ENCODE measurements at regions not wholly inside any gene's neighbourhood (a gene's known extent, or its start where the extent isn't known, plus 50 kb on each side); places are given as distances from the start of the nearest gene placed in this dataset.
A peak's percentile ranks its signal among the peaks of the same experiment; 100 is the strongest.

DNA sequence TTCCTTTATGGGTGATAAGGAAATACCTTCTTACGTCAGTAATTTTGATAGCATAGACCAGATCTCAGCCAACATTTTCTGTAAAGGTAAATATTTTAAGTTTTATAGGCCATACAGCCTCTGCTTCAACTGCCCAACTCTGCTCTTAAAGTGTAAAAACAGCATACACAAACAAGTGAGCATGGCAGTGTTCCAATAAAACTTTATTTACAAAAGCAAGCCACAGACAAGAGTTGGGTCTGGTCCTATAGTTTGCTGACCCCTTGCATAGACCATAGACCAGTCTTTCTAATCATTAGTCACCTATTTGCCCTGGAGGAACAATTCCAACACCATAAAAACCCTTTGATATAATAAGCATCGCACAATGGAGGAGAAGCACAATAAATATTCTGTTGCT lies 398.8 kb downstream of the SFMBT2 start:
- intact Hi-C loops (cut with micrococcal nuclease), result no loop called here
- CTCF ChIA-PET, result no interaction called here

GRCh38 chr10:7008645-7009044 lies 402.2 kb downstream of the SFMBT2 start:
- H3K36me3 Mint-ChIP-seq (ENCODE audit: low read depth), result no peaks in the 10 kb centered on the region
- H3K27ac Mint-ChIP-seq, result no peak overlapping the region
- DNase-seq, result no peak
- intact Hi-C loops (cut with micrococcal nuclease), result no loop called here
- no peaks in the 10 kb centered on the region for H3K9me3 Mint-ChIP-seq
- no peaks in the 10 kb centered on the region for H3K27me3 Mint-ChIP-seq (ENCODE audit: low read depth)
- CTCF ChIA-PET, result no interaction called here
- H3K4me3 Mint-ChIP-seq, result no peak overlapping the region
- H3K4me1 Mint-ChIP-seq (ENCODE audit: low read depth), result no peaks in the 10 kb centered on the region

More for the DNA sequence above, 398.8 kb downstream of the SFMBT2 start:
- no peaks in the 10 kb centered on the region for H3K4me1 Mint-ChIP-seq (ENCODE audit: low read depth)
- no peak overlapping the region for H3K27ac Mint-ChIP-seq
- no peak overlapping the region for H3K4me3 Mint-ChIP-seq
- no peak for DNase-seq
- no peaks in the 10 kb centered on the region for H3K27me3 Mint-ChIP-seq (ENCODE audit: low read depth)
- no peaks in the 10 kb centered on the region for H3K9me3 Mint-ChIP-seq
- no peaks in the 10 kb centered on the region for H3K36me3 Mint-ChIP-seq (ENCODE audit: low read depth)

DNA sequence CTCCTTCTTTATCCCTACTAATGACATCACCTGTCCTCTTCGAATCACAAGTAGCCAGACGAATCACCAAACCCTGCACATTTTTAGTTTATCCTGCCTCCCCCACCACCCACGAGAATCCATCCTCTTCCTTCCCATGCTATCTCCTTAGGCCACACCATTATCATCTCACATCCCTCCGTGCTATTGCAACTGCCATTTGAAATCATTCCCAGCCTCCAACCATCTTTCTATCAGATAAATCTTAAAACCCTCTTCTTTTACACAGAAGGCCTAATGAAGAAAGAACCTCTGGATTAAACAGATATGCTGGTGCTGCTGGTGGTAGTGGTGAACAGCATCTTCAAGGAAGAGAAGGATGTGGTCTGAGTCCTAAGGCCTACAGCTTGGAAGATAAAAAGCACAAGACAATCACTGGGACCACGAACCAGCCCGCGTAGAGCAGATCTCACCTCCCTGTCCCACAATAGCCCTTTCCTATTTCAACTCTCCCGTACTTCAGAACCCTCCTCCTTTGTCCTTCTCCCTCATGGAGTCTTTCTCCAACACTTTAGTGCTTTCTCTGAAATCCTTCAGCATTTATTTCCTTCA lies 403.1 kb downstream of the SFMBT2 start:
- Mint-ChIP-seq H3K4me1 (ENCODE audit: low read depth) (no peaks in the 10 kb centered on the region), H3K9me3 (no peaks in the 10 kb centered on the region), H3K4me3 (no peak overlapping the region), H3K36me3 (ENCODE audit: low read depth) (no peaks in the 10 kb centered on the region), H3K27me3 (ENCODE audit: low read depth) (no peaks in the 10 kb centered on the region), H3K27ac (no peak overlapping the region)
- DNase-seq, result no peak
- intact Hi-C loops (cut with micrococcal nuclease), result no loop called here
- CTCF ChIA-PET, result no interaction called here

GRCh38 chr10:7006566-7006965 lies 404.3 kb downstream of the SFMBT2 start:
- no peak for DNase-seq
- no peaks in the 10 kb centered on the region for H3K4me1 Mint-ChIP-seq (ENCODE audit: low read depth)
- CTCF ChIA-PET, result no interaction called here
- H3K27ac Mint-ChIP-seq, result no peak overlapping the region
- no peak overlapping the region for H3K4me3 Mint-ChIP-seq
- no peaks in the 10 kb centered on the region for H3K36me3 Mint-ChIP-seq (ENCODE audit: low read depth)
- no peaks in the 10 kb centered on the region for H3K27me3 Mint-ChIP-seq (ENCODE audit: low read depth)
- intact Hi-C loops (cut with micrococcal nuclease), result no loop called here
- no peaks in the 10 kb centered on the region for H3K9me3 Mint-ChIP-seq

DNA sequence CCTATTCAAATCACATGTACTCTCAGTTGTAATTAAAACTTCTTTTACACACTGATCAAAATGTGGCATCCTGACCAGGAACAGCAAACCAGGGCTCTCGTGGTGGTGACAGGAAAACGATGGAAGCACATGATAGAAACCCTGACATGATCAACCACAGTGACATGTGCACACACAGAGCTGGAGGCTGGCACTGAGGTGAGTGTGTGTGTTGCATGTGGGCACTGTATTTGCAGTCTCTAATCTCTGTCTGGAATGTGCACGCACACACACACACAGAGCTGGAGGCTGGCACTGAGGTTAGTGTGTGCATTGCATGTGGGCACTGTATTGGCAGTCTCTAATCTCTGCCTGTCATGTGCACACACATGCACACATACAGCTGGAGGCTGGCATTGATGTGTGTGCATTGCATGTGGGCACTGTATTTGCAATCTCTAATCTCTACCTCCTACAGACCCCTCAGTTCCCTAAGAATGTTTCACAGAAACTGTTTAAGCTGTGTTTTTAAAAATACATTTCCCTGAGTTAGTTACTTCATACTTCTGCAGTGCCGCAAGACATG lies 406.9 kb downstream of the SFMBT2 start:
- intact Hi-C loops (cut with micrococcal nuclease), result no loop called here
- peaks cover 2% of the 10 kb centered on the region for H3K27me3 Mint-ChIP-seq (ENCODE audit: low read depth)
- no peak overlapping the region for H3K4me3 Mint-ChIP-seq
- CTCF ChIA-PET, result interaction anchor here (0.6 kb wide), 1 partner anchor 586 kb away, joined by 6 read pairs; no protein-coding TSS in a partner anchor
- DNase-seq, result no peak
- no peak overlapping the region for H3K27ac Mint-ChIP-seq
- H3K9me3 Mint-ChIP-seq, result no peaks in the 10 kb centered on the region
- no peaks in the 10 kb centered on the region for H3K4me1 Mint-ChIP-seq (ENCODE audit: low read depth)
- no peaks in the 10 kb centered on the region for H3K36me3 Mint-ChIP-seq (ENCODE audit: low read depth)

- Mint-ChIP-seq H3K27me3 (ENCODE audit: low read depth) (peaks cover 2% of the 10 kb centered on the region), H3K36me3 (ENCODE audit: low read depth) (no peaks in the 10 kb centered on the region), H3K4me1 (ENCODE audit: low read depth) (no peaks in the 10 kb centered on the region), H3K9me3 (no peaks in the 10 kb centered on the region), H3K4me3 (no peak overlapping the region), H3K27ac (no peak overlapping the region)
- intact Hi-C loops (cut with micrococcal nuclease), result no loop called here
- no peak for DNase-seq
- CTCF ChIA-PET, result no interaction called here
Observed at GRCh38 chr10:7000061-7000460, 410.8 kb downstream of the SFMBT2 start.

DNA sequence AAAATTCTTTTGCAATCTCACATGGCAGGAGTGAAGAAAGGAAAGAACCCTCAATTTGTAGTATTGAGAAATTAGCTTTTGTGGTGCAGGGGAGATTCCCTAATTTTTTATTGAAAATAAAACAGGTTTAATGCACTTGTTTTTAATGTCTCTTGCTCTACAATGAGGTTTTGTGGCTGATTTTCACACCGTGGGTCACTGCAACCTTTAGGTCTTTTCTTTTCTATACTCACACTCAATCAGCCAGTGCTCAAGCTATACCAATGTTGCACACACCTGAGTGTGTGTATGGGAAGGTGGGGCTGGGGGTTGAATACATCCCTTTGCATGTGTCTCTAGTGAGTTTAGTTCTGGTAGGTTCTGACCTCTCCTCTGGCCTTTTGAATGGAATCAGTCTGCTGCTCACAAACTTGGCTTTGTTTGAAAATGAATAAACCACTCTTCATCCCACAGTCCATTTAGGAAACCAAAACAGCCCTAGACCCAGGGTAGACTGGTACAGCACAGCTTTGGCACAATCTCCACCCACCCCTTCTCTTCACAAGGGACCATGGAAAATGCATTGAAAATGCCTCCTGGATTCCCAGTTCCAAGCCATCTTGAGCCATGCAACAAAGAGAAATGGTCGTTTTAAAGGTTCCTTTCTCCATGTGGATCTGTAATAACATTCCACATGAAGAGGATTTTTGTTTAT lies 411.5 kb downstream of the SFMBT2 start:
- peaks cover 2% of the 10 kb centered on the region for H3K27me3 Mint-ChIP-seq (ENCODE audit: low read depth)
- no peak overlapping the region for H3K27ac Mint-ChIP-seq
- H3K9me3 Mint-ChIP-seq, result no peaks in the 10 kb centered on the region
- H3K36me3 Mint-ChIP-seq (ENCODE audit: low read depth), result no peaks in the 10 kb centered on the region
- intact Hi-C loops (cut with micrococcal nuclease), result no loop called here
- H3K4me1 Mint-ChIP-seq (ENCODE audit: low read depth), result no peaks in the 10 kb centered on the region
- no peak overlapping the region for H3K4me3 Mint-ChIP-seq
- CTCF ChIA-PET, result no interaction called here
- no peak for DNase-seq

GRCh38 chr10:6997509-6997908 lies 413.3 kb downstream of the SFMBT2 start:
- CTCF ChIA-PET, result no interaction called here
- H3K36me3 Mint-ChIP-seq (ENCODE audit: low read depth), result no peaks in the 10 kb centered on the region
- H3K4me3 Mint-ChIP-seq, result no peak overlapping the region
- no peak for DNase-seq
- no peaks in the 10 kb centered on the region for H3K9me3 Mint-ChIP-seq
- H3K4me1 Mint-ChIP-seq (ENCODE audit: low read depth), result no peaks in the 10 kb centered on the region
- H3K27me3 Mint-ChIP-seq (ENCODE audit: low read depth), result peaks cover 2% of the 10 kb centered on the region
- intact Hi-C loops (cut with micrococcal nuclease), result no loop called here
- H3K27ac Mint-ChIP-seq, result no peak overlapping the region

DNA sequence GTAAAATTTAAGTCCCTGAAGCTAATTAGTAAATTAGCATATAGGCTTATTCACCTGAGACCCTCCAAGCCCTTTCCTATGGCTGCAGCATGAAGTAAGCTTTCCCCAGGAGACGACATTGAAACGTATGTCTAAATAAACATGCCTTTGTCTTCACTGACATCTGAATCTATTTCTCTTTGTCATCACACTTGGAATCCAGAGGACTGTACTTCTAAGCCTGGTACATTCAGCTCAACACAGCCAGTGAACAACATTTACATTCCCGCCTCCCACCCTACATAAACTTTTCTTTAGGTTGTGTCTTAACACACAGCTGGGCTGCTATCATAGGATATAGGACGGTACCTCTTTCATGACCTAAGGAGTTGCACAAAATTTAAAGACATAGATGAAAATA lies 414.4 kb downstream of the SFMBT2 start:
- H3K9me3 Mint-ChIP-seq, result no peaks in the 10 kb centered on the region
- no peaks in the 10 kb centered on the region for H3K36me3 Mint-ChIP-seq (ENCODE audit: low read depth)
- CTCF ChIA-PET, result interaction anchor here (0.6 kb wide), 1 partner anchor 15 kb away, joined by 4 read pairs; no protein-coding TSS in a partner anchor
- H3K4me3 Mint-ChIP-seq, result no peak overlapping the region
- intact Hi-C loops (cut with micrococcal nuclease), result no loop called here
- no peak overlapping the region for H3K27ac Mint-ChIP-seq
- peaks cover 2% of the 10 kb centered on the region for H3K27me3 Mint-ChIP-seq (ENCODE audit: low read depth)
- no peak for DNase-seq
- no peaks in the 10 kb centered on the region for H3K4me1 Mint-ChIP-seq (ENCODE audit: low read depth)

DNA sequence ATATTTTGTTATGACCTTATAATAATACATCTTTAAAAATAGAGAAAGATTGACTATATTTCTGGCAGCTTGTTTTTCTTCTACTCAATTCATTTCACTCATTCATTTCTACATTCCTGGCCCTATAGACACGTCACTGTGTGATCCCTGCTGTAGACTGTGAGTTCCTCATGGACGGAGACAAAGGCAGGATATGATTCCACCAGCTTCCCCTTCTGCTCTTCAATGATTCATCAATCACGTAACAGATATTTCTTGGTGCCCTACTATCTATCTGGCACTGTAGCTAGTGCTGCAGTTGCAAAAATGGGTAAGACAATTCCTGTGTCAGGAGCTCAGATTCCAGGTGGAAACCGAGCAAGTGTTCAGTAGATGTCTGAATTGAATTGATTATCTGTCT lies 415.0 kb downstream of the SFMBT2 start:
- CTCF ChIA-PET, result interaction anchor here (0.6 kb wide), 1 partner anchor 15 kb away, joined by 4 read pairs; no protein-coding TSS in a partner anchor
- Mint-ChIP-seq H3K9me3 (no peaks in the 10 kb centered on the region), H3K4me3 (no peak overlapping the region), H3K36me3 (ENCODE audit: low read depth) (no peaks in the 10 kb centered on the region), H3K27ac (no peak overlapping the region), H3K27me3 (ENCODE audit: low read depth) (no peaks in the 10 kb centered on the region), H3K4me1 (ENCODE audit: low read depth) (peaks cover 1% of the 10 kb centered on the region)
- intact Hi-C loops (cut with micrococcal nuclease), result no loop called here
- no peak for DNase-seq

GRCh38 chr10:6995341-6995740 lies 415.3 kb upstream of the PRKCQ start:
- Mint-ChIP-seq H3K9me3 (no peaks in the 10 kb centered on the region), H3K4me1 (ENCODE audit: low read depth) (peaks cover 2% of the 10 kb centered on the region), H3K27me3 (ENCODE audit: low read depth) (no peaks in the 10 kb centered on the region), H3K36me3 (ENCODE audit: low read depth) (no peaks in the 10 kb centered on the region), H3K4me3 (no peak overlapping the region), H3K27ac (no peak overlapping the region)
- CTCF ChIA-PET, result no interaction called here
- intact Hi-C loops (cut with micrococcal nuclease), result no loop called here
- no peak for DNase-seq

DNA sequence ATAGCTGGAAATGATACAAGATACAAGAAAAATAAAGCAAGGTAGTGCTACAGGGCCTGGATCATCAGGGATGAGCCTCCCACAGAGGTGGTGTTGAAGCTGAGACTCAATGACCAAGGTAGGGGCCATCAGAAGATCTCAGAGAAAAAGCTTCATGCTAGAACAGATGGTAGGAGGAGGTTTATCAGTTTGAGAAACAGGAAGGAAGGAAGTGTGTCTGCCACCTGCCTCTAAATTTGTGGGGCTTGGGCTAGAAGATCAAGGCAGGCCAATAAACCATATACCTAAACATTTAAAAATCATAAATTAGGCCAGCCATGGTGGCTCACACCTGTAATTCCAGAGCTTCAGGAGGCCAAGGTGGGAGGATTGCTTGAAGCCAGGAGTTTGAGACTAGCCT lies 410.8 kb upstream of the PRKCQ start:
- intact Hi-C loops (cut with micrococcal nuclease), result no loop called here
- no peaks in the 10 kb centered on the region for H3K36me3 Mint-ChIP-seq (ENCODE audit: low read depth)
- H3K27ac Mint-ChIP-seq, result no peak overlapping the region
- CTCF ChIA-PET, result interaction anchor here (0.8 kb wide), 1 partner anchor 130 kb away, joined by 3 read pairs; no protein-coding TSS in a partner anchor
- no peaks in the 10 kb centered on the region for H3K9me3 Mint-ChIP-seq
- no peak for DNase-seq
- peaks cover 6% of the 10 kb centered on the region for H3K4me1 Mint-ChIP-seq (ENCODE audit: low read depth)
- no peak overlapping the region for H3K4me3 Mint-ChIP-seq
- no peaks in the 10 kb centered on the region for H3K27me3 Mint-ChIP-seq (ENCODE audit: low read depth)

DNA sequence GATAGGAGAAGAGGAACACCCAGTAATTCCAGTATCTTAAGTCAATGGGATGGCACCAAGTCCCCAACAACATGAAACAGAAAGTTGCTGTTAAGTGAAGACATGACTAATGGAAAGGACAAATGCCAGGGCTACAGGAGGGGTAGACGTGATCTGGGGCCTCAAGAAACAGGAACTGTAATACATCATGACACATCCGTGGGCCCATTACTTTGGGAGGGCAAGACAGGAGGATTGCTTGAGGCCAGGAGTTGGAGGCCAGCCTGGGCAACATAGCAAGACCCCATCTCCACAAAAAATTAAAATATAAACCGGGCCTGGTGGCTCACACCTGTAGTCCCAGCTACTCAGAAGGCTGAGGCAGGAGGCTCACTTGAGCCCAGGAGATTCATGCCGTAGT lies 408.6 kb upstream of the PRKCQ start:
- no peaks in the 10 kb centered on the region for H3K27me3 Mint-ChIP-seq (ENCODE audit: low read depth)
- no peaks in the 10 kb centered on the region for H3K36me3 Mint-ChIP-seq (ENCODE audit: low read depth)
- intact Hi-C loops (cut with micrococcal nuclease), result no loop called here
- peaks cover 6% of the 10 kb centered on the region for H3K4me1 Mint-ChIP-seq (ENCODE audit: low read depth)
- no peaks in the 10 kb centered on the region for H3K9me3 Mint-ChIP-seq
- H3K4me3 Mint-ChIP-seq, result no peak overlapping the region
- no peak overlapping the region for H3K27ac Mint-ChIP-seq
- CTCF ChIA-PET, result no interaction called here
- peak; percentile 17 for DNase-seq

Measured in activated naive CD4-positive, alpha-beta T cell treated with anti-CD3 and anti-CD28 coated beads for 36 hours (primary cell).